GM21423 (cell line): ENCODE measurements at regions not wholly inside any gene's neighbourhood (a gene's known extent, or its start where the extent isn't known, plus 50 kb on each side); places are given as distances from the start of the nearest gene placed in this dataset.

Source experiments
- ATAC-seq: cut with Tn5 transposase; IDR thresholded peaks from one replicate; pipeline ENCODE4 v1.9.1; 2021; ENCODE audit warnings: mild to moderate bottlenecking, moderate library complexity; ENCODE audit not compliant: unreplicated experiment

DNA sequence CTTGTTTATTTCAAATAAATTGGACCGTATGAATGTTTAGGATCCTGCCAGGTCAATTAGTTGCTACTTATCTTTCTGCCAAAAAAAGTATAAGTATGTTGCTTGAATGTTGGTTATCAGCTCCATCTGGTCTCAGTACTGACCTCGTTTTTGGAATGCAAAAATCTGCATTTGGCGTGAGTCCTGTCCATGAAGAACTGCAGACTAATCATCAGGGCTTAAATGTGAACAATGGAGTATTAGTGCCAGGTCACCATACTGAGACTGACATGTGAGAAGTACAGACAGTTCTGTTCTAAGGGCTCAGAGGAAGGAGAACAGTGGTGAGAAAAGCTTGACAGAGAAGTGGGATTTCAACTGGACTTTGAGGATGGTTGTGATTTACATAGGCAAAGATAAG, 393.1 kb upstream of the SLC14A2 start:
- ATAC-seq: no peak

DNA sequence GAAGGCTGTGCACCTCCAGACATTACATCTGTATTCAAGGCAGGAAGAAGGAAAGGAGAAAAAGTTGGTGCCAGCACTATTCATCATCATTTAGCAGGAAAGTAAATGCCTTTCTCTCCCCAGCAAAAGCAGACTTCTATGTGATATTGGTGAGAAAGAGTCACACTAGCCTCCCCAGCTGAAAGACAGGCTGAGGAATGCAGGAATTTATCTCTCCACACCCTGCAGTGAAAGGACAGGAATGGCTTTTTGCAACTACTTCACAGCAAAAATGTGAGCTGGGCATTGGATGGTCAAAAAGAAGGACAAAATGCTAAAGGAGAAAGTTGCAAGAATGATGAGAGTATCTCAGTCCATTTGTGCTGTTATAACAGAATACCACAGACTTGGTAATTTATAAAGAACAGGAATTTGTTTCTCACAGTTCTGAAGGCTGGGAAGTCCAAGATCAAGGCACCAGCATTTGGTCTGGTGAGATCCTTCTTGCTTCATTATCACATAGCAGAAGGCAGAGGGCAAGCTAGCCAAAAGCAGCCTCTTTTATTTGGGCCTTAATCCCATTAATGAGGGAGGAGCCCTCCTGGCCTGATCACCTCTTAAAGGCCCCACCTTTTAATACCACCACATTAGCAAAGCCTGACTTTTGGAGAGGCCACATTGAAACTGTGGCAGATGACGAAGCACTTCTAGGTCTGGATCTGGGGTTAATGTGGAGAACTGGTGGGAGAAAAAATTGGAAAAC, 388.1 kb upstream of the SLC14A2 start:
- no peak for ATAC-seq

DNA sequence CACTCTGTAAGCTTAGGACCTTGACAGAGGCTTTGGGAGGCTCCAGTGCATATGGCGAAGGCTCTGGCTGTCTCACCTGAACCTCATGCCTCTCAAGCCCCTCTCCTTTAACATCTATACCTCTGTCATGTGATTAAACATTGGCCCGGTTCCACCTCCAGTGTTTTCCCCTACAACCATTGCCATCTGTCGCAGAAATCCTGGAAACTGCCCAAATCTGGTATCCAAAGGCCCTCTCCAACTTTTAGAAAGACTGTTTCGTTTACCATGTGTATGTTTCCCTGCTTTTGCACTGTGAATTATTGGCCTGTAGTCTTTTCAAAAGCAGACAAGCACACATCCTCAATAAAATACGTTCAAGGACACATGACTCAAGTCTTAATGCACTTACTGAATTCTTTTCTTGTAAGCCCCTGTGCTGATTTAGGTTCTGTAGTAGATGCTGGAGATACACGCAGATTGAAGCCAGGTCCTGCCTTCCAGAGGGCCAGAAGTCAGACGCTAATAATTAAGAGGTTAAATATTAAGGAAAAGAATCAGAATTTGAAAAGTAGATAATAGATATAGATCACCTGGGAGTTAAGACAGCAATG, 386.4 kb upstream of the SLC14A2 start:
- no peak for ATAC-seq

DNA sequence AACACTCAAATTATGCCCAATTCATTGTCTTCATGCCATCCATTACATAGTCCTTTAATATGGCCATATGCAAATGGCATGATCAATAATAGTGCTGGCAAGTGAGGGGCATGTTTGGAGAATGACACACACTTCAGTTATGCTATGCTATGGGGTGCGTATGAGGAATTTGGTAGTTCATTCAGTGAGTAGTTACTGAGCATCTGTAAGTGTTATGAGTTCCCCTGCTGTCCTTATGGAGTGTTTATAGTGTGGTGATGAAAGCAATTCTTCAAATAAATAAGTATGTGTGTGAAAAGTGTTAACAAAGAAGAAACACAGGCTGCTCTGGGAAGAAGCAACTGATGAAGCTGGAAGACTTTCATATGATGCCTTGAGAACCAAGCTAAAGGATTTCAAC, 383.7 kb upstream of the SLC14A2 start:
- ATAC-seq: no peak

DNA sequence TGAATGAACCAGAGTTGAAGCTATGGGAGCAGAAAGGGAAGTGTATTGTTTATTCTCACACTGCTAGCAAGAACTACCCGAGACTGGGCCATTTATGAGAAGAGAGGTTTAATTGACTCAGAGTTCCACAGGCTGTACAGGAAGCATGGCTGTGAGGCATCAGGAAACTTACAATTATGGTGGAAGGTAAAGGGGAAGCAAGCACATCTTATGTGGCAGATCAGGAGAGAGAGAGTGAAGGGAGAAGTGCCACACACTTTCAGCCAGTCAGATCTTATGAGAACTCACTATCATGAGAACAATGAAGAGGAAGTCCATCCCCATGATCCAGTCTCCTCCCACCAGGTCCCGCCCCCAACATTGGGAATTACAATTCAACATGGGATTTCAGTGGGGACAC, 383.2 kb upstream of the SLC14A2 start:
- ATAC-seq: no peak

DNA sequence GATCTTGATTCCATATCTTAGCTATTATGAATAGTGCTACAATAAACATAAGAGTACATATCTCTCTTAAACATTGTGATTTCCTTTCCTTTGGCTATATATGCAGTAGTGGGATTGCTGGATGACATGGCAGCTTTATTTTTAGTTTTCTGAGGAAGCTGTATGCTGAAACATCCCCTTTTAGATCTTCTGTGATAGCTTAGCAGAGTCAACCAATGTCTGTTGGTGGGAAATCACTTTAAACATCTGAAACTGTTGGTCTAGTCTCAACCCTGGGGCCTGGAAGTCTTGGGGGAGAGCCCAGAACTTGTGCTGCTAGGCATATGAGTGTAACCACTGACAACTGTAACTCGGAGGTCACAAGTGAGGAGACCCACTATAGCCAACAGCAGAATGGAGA, 378.6 kb upstream of the SLC14A2 start:
- ATAC-seq: no peak

DNA sequence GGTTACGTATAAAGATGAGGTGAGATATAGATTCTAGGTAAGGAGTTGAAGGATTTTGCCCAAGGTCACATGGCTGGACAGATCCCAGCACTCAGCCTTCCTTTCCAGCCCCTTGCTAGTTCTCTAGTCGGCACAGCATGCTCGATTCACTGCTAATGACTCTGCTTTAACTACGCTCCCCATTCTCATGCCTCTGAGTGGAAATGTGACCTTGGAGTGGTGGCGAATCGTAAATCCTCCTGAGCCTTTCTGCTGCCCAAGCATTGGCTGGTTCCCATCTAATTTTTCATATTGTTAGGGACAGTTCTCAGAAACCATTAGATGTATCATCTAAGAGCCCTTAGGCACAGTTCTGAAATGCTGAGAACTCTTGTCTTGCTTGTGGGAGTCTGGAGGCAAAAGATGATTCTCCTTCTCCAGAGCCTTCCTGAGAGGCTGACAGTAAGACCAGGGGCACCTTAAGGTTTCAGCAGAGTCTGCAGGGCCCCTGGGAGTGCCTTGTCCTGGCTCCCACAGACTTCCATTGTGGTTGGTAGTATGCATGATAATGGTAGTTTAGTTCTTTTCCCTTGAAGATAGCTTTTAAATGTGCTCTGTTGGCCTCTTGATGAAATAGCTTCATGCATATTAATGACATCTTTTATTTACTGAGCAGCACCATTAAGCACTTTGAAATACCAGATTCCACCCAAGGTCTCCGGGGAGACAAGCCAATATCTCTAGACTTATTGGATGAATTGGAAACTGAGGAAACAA, 377.8 kb upstream of the SLC14A2 start:
- no peak for ATAC-seq

DNA sequence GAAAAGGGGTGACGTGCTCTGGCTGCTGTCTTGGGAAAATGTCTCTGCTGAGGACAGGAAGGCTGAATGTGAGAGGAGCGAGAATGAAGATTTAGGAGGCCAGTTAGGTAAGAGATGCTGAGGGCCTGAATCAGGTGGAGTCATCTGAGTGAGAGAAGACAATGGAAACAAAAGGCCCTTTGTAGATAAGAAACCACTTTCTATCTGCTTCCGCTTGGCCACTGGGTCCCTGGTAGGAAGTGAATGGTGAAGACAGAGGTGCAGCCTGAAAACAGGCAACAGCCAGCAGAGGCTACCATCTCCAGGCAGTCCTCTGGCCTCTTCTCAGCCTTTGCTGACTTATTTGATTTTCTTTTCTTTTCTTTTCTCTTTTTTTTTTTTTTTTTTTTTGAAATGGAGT, 374.0 kb upstream of the SLC14A2 start:
- no peak for ATAC-seq

DNA sequence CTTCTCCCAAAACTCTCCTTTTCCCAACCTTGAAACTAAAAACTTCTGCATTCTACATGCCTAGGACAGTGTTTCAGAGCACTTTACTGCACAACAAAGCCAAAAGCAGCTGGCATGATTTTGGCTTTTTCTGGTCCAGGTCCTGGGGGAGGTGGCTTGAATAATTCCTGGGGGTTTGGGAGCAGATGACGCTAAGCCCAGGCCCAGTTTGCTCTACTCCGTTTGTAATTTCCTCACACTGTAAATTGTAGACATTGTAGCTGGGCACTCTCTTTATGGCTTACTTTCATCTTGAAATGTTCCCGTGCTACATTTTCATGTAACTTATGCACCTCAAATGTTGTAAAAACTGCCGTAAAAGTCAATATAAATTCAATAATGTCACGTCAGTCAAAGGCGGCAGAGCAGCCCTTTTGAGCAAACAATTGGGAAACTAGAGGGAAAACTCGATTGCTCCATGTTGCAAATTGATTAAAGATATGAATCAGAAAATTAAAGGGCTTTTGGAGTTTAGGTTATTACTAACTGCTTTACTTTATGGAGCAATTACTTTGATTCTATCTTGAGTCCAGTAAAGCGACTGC, 373.2 kb upstream of the SLC14A2 start:
- no peak for ATAC-seq

DNA sequence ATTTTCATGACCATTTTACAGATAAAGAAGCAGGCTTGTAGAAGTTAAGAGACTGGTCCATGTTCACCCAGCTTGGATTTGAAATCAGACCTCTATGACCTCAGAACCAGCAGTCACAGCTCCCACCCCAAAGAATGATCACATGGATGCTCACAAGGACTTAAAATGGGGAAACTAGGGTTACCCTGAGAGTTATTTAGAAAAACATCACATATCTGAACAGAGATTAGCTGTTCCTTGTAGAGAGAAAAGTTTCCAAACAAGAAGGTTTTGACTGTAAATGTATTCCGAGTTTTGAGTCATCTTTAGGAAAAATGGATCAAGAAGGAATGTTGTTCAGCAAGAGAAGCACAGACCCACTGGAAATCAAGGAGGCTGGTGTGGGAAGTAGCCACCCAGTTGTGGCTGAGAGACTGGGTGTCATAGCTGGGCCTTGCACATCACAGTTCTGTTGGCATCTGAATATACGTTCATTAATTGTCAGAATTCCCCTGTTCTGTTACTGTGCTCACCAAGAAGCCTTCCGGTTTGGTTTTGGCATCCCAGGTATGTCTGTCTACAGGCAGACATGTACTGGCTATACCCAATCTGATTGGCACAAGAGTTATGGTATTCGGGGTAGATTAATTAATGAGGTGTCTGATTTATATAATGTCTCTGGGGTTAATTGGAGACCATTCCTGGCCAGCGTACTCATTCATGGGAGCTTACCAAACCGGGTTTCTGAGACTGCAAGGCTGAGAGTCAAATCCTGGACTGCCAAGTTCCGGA, 371.8 kb upstream of the SLC14A2 start:
- no peak for ATAC-seq

DNA sequence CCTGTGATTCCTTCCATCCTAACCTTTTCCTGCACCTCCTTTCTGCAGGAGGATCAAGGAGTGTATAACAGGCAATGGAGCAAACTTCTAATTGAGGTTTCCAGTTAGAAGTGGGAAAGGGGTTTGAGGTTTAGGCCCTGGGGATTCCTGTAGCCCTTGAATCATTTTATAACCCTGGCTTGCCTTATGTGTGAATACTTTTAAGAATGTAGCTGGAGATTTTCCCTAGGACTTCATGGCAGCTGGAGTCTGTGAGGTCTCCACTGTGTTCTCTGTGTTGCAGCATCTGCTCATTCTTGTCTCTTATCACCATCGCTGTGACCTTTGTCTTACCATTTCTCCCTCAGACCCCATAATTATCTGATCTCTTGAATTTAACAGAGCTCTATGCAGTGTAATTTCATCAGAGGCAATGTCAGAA, 370.2 kb upstream of the SLC14A2 start:
- no peak for ATAC-seq

DNA sequence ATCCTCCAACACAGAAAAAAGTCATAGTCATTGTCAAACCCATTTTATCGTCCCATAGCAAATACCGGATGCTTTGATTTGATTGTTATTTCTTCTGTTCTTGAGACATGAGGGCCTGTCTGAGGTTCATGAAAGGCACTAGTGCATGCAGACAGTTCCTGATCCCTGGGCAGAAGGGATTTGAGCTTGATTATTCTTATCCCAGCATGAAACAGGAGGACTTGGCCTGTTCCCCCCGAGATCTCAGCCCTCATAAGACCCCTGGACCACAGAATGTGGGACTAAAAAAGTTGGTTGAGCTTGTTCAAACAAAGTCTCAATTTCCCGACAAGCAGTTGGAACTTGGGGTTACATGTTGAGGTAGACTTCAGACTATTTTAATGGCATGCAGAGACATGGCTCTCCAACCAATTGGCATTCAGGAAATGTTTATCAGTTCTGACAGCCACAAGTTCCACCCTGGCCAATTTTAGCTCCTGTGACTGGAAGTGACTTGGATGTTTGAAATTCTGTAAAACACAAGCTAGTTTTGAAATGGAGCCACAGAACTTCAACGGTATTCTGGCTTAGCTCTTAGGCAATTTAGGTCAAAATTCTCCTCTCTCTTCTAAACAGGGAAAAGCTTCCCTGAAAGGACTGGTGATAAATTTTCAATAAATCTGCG, 366.9 kb upstream of the SLC14A2 start:
- no peak for ATAC-seq

DNA sequence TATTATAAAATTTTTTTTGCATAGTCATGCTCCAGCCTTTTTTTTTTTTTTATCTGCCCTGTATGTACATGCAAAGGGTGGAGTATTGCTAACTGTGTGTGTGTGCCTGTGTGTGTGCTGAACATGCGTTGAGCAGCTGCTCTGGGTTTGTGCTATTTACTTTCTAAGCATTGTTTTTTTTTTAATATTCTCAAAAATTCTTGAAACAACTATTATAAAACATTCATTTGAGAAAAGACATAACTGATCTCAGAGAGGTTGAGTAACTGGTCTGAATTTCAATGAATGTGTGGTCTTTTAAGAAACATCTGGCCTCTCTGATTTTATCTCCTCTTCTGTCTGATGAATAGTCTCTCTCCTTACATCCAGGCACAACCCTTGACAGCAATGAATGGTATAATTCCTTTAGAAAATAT, 366.0 kb upstream of the SLC14A2 start:
- no peak for ATAC-seq

DNA sequence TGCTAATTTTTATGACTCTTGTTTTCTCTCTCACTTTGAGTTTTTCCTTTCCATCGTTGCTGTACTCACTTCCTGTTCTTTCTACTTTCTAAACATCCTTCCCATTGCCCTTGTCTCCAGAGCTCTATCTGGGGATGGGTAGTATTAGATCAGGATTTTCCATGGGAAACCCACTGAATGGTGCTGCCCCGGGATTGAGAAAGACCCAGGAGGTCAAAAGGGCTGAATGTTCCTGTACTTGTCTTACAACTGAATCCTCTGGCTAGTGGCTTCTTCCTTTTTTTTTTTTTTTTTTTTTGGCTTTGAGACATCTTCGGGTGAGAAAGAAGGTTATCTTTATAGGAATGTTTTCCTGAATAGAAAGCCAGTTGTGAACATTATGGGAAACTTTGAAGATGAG, 364.8 kb upstream of the SLC14A2 start:
- ATAC-seq: no peak

DNA sequence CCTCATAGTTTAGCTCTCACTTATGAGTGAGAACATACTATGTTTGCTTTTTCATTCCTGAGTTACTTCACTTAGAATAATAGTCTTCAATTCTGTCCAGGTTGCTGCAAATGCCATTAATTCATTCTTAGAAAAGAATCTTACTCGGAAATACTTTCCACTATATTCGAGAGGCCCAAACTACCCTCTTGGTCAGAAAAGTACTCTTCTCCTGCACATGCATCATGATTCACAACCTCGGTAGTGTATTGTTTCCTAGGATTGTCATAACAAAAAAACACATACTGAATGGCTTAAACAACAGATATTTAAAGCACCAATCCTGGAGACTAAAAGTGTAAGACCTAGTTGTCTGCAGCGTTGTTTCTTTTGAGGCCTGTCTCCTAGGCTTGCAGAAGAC, 364.0 kb upstream of the SLC14A2 start:
- ATAC-seq: no peak

DNA sequence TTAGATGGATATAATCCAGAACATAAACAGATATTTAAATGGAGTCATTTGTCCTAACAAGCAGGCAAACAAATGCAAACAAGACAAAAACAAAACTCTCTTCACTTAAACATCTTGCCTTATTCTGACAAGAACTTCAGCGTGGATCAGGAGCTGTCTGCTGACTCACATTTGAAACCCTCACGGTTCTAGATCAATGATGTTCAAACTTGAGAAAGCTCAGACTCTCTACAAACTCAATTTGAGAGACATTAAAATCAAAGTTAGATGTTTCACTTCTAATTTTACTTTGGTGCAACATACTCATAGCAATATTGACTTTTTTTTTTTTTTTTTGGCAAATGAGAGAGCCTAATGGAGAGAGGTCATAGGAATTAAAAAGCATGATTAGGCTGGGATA, 362.8 kb upstream of the SLC14A2 start:
- ATAC-seq: no peak

DNA sequence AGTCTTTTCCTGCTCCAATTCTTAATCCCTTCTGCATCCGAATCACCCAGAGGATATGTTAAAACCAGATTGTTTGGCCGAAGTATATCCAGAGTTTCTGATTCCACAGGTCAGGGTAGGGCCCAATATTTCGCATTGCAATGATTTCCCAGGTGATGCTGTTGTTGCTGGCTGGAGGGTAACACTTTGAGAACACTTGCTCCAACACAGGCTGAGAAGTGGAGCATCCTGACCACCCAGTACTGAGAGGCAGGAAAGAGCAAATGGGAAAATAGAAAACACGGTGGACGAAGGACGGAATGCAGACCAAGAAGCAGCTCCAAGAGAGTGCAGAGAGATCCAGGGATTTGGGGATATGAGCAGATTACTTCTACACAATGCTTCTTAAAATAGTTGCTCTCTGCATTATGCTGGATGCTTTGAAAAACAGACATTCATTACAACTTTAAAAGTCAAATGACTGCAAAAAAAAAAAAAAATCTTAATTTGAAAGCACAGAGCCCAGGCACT, 362.2 kb upstream of the SLC14A2 start:
- ATAC-seq: no peak

DNA sequence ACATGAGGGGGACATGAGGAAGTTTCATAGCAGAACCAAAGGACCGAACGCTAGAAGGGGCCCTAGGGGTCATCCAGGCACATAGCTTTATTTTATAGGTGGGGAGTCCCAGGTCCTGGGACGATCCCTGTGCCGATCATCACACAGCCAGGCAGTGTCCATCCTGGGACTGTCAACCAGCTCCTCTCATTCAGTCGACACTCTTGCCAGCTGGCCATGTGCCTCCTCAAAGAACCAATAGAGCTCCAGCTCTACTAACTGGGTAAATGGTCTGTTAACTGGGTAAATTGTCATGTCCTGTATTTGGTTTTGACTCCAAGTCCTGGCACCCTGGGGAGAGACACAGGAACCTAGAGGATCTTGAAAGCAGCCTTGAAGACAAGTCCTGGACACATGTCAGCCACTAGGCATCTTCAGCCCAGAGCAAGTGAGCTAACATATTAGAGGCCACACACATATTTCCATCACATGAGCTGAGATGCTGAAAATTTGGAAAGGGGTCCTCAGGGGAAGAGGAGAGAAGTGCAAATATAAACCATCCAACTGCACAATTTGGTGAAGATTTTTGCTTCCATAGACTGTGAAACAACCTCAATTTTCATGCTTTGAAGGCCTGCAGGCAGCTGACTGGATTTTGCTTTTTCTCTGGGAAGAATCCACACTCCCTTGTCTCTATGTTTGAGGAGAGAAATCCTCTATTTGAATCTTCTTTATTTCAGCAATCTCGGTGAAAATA, 361.1 kb upstream of the SLC14A2 start:
- ATAC-seq: no peak

DNA sequence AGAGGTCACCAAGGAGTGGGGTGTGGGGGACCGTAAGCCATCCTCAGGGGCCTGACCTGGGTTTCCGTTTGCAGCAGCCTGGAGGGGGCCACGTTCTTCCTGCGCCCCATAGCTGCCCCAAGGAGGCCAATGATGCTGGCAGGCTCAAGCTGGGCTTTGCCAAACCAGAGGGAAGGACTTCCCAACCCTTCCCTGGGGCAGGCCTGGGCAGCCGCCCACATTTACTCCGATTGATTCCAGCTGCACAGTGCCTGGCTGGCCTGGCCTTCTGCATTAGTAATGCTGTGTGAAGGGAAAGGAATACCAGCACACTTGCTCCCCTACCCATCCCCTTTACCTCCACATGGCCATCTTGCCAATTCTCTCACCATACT, 360.6 kb upstream of the SLC14A2 start:
- no peak for ATAC-seq
